ENCODE measurements at regions not wholly inside any gene's neighbourhood (a gene's known extent, or its start where the extent isn't known, plus 50 kb on each side); places are given as distances from the start of the nearest gene placed in this dataset.

DNA sequence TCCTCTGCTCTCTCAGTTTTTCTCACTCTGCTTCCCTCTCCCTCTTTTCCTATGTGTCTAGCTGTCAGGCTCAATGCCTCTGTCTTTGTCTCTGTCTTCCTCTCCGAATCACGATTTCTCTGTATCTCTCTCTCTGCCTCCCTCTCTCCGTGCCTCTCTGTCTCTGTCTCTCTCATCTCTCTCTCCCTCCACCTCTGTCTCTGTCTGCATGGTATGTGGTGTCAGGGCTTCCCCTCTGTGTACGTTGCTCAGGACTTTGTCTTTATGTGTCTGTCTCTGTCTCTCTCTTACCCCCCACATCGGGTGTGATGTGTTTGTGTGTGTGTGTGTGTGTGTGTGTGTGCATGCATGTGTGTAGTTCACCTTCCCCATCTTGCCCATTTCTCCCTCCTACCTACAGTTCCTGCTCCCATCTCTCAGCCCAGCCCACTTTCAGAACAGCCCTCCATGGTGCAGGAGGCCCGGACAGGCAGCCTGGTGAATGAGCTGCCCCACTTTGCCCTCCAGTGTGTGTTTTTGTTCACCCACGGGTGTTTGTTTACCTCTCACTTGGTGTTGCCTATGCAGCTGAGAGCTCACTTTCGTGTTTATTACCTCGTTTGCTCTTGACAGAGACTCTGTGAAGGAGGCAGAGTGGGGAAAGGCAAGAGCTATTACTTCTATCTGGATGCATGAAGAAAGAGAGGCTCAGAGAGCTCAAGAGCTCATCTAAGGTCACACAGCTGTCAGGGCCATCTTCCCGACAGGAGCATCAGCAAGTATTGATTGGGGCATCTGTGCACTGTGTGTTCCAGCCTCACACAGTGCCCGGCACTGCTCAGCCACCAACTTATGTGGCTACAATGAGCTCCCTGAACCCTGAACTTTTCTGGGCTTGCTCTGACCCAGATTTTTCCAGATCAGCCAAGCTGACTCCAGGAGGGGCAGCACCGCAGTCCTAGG, 163.5 kb upstream of the ZMIZ1 start:
- DNase-seq (ENCODE audit: low read depth) = no peak
- no peak for TF ChIP-seq CTCF (IDR thresholded peaks at IDR 0.05; ENCODE audit: insufficient read depth, low read depth, low read length, missing control alignments)
- no peak overlapping the region for H3K4me3 ChIP-seq (ENCODE audit: low read depth, low read length)

- no peak overlapping the region for H3K4me3 ChIP-seq (ENCODE audit: low read depth, low read length)
- DNase-seq (ENCODE audit: low read depth) = no peak
- TF ChIP-seq CTCF (IDR thresholded peaks at IDR 0.05; ENCODE audit: insufficient read depth, low read depth, low read length, missing control alignments) = no peak
Observed at GRCh38 chr10:78905957-78906308, 162.8 kb upstream of the ZMIZ1 start.

DNA sequence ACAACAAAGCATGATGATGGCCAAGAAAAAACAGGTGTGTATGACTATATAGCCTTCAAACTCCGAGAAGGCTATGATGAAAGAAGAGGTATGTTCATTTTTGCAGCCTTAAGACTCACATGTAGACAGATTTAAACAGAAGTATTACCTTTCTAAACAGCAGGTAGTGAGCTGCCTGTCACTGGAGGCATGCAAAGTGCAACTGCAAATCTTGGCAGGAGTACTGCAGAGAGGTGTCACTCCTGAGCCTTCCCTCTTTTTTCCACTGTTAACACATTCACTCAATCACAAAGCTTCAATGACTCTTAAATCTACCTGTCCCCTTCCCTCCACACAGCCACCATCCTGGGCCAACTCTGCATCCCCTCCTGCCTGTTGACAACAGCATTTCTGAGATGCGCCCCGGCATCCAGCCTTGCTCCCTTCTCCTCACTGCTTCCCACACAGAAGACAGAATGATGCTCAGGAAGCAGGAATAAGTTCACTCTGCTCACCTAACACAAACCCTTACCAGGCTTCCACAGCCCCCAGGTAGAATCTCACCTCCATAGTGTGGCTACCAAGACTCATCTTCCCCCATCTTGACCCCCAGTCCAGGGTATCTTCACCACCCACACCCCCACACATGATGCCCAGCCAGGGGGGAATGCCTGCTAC, 161.9 kb upstream of the ZMIZ1 start:
- TF ChIP-seq CTCF (IDR thresholded peaks at IDR 0.05; ENCODE audit: insufficient read depth, low read depth, low read length, missing control alignments) = no peak
- no peak overlapping the region for H3K4me3 ChIP-seq (ENCODE audit: low read depth, low read length)
- DNase-seq (ENCODE audit: low read depth) = no peak

DNA sequence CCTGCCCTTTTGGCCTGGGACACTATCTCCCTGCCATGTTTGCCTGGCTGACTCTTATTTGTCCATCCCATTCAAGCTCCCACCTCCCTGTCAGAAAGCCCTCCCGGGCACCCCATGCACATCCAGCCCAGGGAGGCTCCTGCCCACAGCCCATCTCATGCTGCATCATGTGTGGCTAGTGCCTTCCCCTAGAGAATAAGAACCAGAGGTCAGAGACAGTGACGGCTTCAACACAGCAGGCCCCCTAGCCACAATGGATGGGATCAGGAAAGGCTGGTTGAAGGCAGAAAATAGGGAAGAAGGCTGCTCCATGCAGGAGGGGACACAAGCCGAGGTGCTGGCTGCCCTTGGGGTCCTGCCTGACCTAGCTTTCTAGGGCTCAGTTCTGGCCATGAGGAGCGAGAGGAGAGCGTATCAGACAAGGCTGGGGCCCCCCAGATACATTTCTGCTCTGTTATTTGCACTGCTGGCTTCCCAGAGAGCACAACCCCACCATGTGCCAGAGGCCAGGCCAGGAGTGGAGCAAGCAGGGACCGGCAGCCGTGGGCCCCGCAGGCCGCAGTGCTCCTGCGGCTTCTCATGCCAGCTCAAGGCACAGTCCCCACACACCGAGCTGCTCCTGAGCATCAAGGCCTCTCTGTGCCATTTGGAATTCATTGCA, 161.1 kb upstream of the ZMIZ1 start:
- no peak overlapping the region for H3K4me3 ChIP-seq (ENCODE audit: low read depth, low read length)
- no peak for TF ChIP-seq CTCF (IDR thresholded peaks at IDR 0.05; ENCODE audit: insufficient read depth, low read depth, low read length, missing control alignments)
- DNase-seq (ENCODE audit: low read depth) = no peak

DNA sequence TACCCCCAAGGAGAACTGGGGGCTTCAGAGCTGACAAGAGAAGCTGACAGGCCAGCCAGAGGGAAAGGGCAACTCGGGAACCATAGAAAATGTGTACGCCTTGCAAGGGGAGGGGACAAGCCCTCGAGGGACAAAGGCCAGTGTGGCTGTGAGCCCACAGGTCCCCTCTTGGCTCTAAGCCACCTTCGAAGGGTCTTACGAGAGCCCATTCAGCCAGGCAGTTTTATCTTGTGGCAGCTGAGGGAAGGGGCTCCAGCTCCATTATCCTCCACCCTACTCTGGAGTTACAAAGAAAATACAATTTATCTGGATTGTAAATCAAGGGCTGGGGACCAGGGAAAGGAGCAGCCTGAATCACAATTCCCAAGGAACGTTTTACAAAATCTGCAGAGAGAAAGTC, 159.5 kb upstream of the ZMIZ1 start:
- DNase-seq (ENCODE audit: low read depth) = no peak
- no peak overlapping the region for H3K4me3 ChIP-seq (ENCODE audit: low read depth, low read length)
- no peak for TF ChIP-seq CTCF (IDR thresholded peaks at IDR 0.05; ENCODE audit: insufficient read depth, low read depth, low read length, missing control alignments)

- TF ChIP-seq CTCF (IDR thresholded peaks at IDR 0.05; ENCODE audit: insufficient read depth, low read depth, low read length, missing control alignments) = no peak
- H3K4me3 ChIP-seq (ENCODE audit: low read depth, low read length) = no peak overlapping the region
- no peak for DNase-seq (ENCODE audit: low read depth)
Observed at GRCh38 chr10:78910021-78910420, 158.7 kb upstream of the ZMIZ1 start.

Measured in GM12865 (cell line).